Neural cell (in vitro differentiated cells): ENCODE measurements at regions not wholly inside any gene's neighbourhood (a gene's known extent, or its start where the extent isn't known, plus 50 kb on each side); places are given as distances from the start of the nearest gene placed in this dataset.

Source experiments
- POLR2AphosphoS5 ChIP-seq: IDR thresholded peaks from 2 replicates; pipeline ENCODE4 v1.6.1; 2012
- TF ChIP-seq, protein P1 (sequence below): fragments of 450-650 bp; IDR thresholded peaks from 2 replicates; pipeline ENCODE4 v1.5.1; 2014; ENCODE audit warnings: antibody characterized with exemption, mild to moderate bottlenecking, moderate library complexity; ENCODE audit not compliant: poor library complexity, severe bottlenecking

DNA sequence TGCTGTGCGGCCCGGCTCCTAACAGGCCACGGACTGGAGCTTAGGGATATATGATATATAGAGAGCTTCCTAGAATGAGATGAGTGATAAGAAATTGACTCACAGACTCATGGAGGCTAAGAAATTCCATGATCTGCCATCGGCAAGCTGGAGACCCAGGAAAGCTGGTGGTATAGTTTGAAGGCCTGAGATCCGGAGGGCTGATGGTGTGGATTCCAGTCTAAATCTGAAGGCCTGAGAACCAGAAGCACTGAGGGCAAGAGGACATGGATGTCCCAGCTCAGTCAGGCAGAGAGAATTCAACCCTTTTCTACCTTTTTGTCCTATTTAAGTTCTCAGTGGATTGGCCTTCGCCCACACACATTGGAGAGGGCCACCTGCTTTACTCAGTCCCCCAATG lies 564.8 kb downstream of the TBC1D22A start:
- TF ChIP-seq, protein P1, sequence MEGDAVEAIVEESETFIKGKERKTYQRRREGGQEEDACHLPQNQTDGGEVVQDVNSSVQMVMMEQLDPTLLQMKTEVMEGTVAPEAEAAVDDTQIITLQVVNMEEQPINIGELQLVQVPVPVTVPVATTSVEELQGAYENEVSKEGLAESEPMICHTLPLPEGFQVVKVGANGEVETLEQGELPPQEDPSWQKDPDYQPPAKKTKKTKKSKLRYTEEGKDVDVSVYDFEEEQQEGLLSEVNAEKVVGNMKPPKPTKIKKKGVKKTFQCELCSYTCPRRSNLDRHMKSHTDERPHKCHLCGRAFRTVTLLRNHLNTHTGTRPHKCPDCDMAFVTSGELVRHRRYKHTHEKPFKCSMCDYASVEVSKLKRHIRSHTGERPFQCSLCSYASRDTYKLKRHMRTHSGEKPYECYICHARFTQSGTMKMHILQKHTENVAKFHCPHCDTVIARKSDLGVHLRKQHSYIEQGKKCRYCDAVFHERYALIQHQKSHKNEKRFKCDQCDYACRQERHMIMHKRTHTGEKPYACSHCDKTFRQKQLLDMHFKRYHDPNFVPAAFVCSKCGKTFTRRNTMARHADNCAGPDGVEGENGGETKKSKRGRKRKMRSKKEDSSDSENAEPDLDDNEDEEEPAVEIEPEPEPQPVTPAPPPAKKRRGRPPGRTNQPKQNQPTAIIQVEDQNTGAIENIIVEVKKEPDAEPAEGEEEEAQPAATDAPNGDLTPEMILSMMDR: no peak
- no peak for TF ChIP-seq POLR2AphosphoS5
